ENCODE measurements at regions not wholly inside any gene's neighbourhood (a gene's known extent, or its start where the extent isn't known, plus 50 kb on each side); places are given as distances from the start of the nearest gene placed in this dataset.

DNA sequence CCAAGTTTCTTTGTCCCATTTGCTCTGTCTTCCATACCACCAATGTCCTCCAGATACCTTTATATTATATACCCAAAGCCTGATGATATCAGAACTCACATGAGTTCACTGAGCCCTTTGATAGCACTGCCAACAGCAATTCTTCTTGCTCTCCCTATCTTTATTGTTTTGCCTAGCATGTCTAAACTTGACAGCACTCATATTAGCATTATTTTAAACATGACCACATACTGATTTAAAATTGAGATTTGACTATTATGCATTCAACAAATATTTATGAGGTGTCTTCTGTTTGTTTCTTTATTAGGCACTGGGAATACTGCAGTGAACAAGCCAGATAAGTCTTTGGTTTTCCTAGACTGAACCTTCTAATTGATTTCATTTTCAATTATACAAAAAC lies 587.3 kb upstream of the GCFC2 start:
- H3K79me2 ChIP-seq (ENCODE audit: insufficient read depth, low read length), result no peaks in the 10 kb centered on the region
- no peak overlapping the region for H3K27ac ChIP-seq (ENCODE audit: low read depth, low read length)
- TF ChIP-seq EGR1 (IDR thresholded peaks at IDR 0.05; ENCODE audit: low read depth), result no peak
- no peak for TF ChIP-seq FOSL1 (IDR thresholded peaks at IDR 0.05; ENCODE audit: low read depth)
- TF ChIP-seq CBX3 (IDR thresholded peaks at IDR 0.05; ENCODE audit: low read depth), result no peak
- no peak for TF ChIP-seq YY1 (IDR thresholded peaks at IDR 0.05; ENCODE audit: extremely low read depth, insufficient replicate concordance, low read depth, low read length)
- TF ChIP-seq, protein P1, sequence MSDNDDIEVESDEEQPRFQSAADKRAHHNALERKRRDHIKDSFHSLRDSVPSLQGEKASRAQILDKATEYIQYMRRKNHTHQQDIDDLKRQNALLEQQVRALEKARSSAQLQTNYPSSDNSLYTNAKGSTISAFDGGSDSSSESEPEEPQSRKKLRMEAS (IDR thresholded peaks at IDR 0.05), result no peak
- no peak for TF ChIP-seq CEBPB (IDR thresholded peaks at IDR 0.05; ENCODE audit: low read depth)
- no peak for TF ChIP-seq SRF (IDR thresholded peaks at IDR 0.05; ENCODE audit: low read depth)
- no peak for TF ChIP-seq SP1 (IDR thresholded peaks at IDR 0.05; ENCODE audit: low read depth)
- H3K9me3 ChIP-seq (ENCODE audit: control insufficient read depth in 1 of 2, insufficient read depth in 1 of 2, low read depth in 1 of 2, low read length in 2 of 2), result peaks cover 3 to 12% of the 10 kb centered on the region in 2 experiments; a peak in 2 of 4 replicates
- H3K4me3 ChIP-seq (replicated peaks in 1 of 2; ENCODE audit: low read depth in 1 of 2, low read length in 2 of 2), result no peak overlapping the region
- H3K4me1 ChIP-seq (ENCODE audit: control insufficient read depth in 1 of 2, insufficient read depth in 2 of 2, low read length in 2 of 2), result no peaks in the 10 kb centered on the region
- intact Hi-C loops (cut with micrococcal nuclease), result no loop called here
- POLR2A ChIA-PET, result no interaction called here
- H3K9ac ChIP-seq (ENCODE audit: low read length), result no peak overlapping the region
- H3K9me2 ChIP-seq (ENCODE audit: insufficient read depth), result no peaks in the 10 kb centered on the region
- no peaks in the 10 kb centered on the region for H4K20me1 ChIP-seq (ENCODE audit: insufficient read depth)
- CTCF ChIA-PET, result no interaction called here
- no peaks in the 10 kb centered on the region for H3K27me3 ChIP-seq (ENCODE audit: insufficient read depth, low read length)
- no peak overlapping the region for H2AFZ ChIP-seq (ENCODE audit: low read depth, low read length, poor library complexity, severe bottlenecking)
- H3K36me3 ChIP-seq (ENCODE audit: control insufficient read depth in 1 of 2, insufficient read depth in 2 of 2, low read length in 2 of 2), result no peaks in the 10 kb centered on the region
- no peak for ATAC-seq
- no peak overlapping the region for H3K4me2 ChIP-seq (ENCODE audit: low read length)
- DNase-seq (ENCODE audit: low read depth, low spot score), result no peak
- BruUV-seq (replicated peaks), result no TSS peak
- RAD21 ChIA-PET (ENCODE audit: low non-redundant PET in 1 of 2, low total read pairs in 2 of 2, uncharacterized antibody in 2 of 2, unreplicated experiment in 2 of 2), result no interaction called here

DNA sequence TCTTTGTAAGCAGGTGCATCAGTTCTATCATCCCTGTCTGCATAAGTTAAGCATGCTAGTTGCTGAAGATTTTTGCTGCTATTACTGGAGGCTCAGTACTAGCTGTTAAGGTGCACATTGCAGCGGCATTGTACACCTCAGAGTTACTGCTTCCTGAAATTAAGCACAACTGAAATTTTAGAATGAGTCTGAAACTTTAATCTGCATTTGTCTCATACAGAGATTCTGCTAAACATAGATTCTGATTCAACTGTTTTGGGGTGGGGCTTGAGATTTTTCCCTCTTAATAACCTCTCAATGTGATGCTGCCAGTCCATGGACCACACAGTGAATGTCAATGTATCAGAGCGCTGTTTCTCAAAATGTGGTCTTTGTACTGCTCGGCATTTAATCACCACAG lies 585.7 kb upstream of the GCFC2 start:
- no peaks in the 10 kb centered on the region for H3K36me3 ChIP-seq (ENCODE audit: control insufficient read depth in 1 of 2, insufficient read depth in 2 of 2, low read length in 2 of 2)
- ATAC-seq, result no peak
- ChIA-PET RAD21 (ENCODE audit: low non-redundant PET in 1 of 2, low total read pairs in 2 of 2, uncharacterized antibody in 2 of 2, unreplicated experiment in 2 of 2) (no interaction called here), POLR2A (no interaction called here), CTCF (no interaction called here)
- H3K9ac ChIP-seq (ENCODE audit: low read length), result no peak overlapping the region
- H3K9me3 ChIP-seq (ENCODE audit: control insufficient read depth in 1 of 2, insufficient read depth in 1 of 2, low read depth in 1 of 2, low read length in 2 of 2), result peaks cover 4 to 12% of the 10 kb centered on the region in 2 experiments; a peak in 2 of 4 replicates
- no peak for DNase-seq (ENCODE audit: low read depth, low spot score)
- H3K27ac ChIP-seq (ENCODE audit: low read depth, low read length), result no peak overlapping the region
- TF ChIP-seq, protein P1 (IDR thresholded peaks at IDR 0.05), result no peak
- TF ChIP-seq, protein P2, sequence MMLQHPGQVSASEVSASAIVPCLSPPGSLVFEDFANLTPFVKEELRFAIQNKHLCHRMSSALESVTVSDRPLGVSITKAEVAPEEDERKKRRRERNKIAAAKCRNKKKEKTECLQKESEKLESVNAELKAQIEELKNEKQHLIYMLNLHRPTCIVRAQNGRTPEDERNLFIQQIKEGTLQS (IDR thresholded peaks at IDR 0.05), result no peak
- TF ChIP-seq, protein P3, sequence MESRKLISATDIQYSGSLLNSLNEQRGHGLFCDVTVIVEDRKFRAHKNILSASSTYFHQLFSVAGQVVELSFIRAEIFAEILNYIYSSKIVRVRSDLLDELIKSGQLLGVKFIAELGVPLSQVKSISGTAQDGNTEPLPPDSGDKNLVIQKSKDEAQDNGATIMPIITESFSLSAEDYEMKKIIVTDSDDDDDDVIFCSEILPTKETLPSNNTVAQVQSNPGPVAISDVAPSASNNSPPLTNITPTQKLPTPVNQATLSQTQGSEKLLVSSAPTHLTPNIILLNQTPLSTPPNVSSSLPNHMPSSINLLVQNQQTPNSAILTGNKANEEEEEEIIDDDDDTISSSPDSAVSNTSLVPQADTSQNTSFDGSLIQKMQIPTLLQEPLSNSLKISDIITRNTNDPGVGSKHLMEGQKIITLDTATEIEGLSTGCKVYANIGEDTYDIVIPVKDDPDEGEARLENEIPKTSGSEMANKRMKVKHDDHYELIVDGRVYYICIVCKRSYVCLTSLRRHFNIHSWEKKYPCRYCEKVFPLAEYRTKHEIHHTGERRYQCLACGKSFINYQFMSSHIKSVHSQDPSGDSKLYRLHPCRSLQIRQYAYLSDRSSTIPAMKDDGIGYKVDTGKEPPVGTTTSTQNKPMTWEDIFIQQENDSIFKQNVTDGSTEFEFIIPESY (IDR thresholded peaks at IDR 0.05; ENCODE audit: extremely low read depth, insufficient replicate concordance, low read length), result no peak
- TF ChIP-seq CEBPB (IDR thresholded peaks at IDR 0.05; ENCODE audit: low read depth) (no peak), SP1 (IDR thresholded peaks at IDR 0.05; ENCODE audit: low read depth) (no peak), RAD21 (IDR thresholded peaks at IDR 0.05; ENCODE audit: low read depth) (no peak), CBX3 (IDR thresholded peaks at IDR 0.05; ENCODE audit: low read depth) (no peak), YY1 (IDR thresholded peaks at IDR 0.05; ENCODE audit: extremely low read depth, insufficient replicate concordance, low read depth, low read length) (no peak), JUND (IDR thresholded peaks at IDR 0.05) (no peak), ZFX (IDR thresholded peaks at IDR 0.05) (no peak), ELF1 (IDR thresholded peaks at IDR 0.05; ENCODE audit: borderline replicate concordance, low read depth) (no peak), REST (IDR thresholded peaks at IDR 0.05; ENCODE audit: low read depth) (no peak), FOSL1 (IDR thresholded peaks at IDR 0.05; ENCODE audit: low read depth) (no peak)
- H3K9me2 ChIP-seq (ENCODE audit: insufficient read depth), result no peaks in the 10 kb centered on the region
- H3K79me2 ChIP-seq (ENCODE audit: insufficient read depth, low read length), result no peaks in the 10 kb centered on the region
- intact Hi-C loops (cut with micrococcal nuclease), result no loop called here
- H3K4me1 ChIP-seq (ENCODE audit: control insufficient read depth in 1 of 2, insufficient read depth in 2 of 2, low read length in 2 of 2), result no peaks in the 10 kb centered on the region
- no TSS peak for BruUV-seq (replicated peaks)
- no peaks in the 10 kb centered on the region for H3K27me3 ChIP-seq (ENCODE audit: insufficient read depth, low read length)
- H3K4me2 ChIP-seq (ENCODE audit: low read length), result no peak overlapping the region
- no peak overlapping the region for H2AFZ ChIP-seq (ENCODE audit: low read depth, low read length, poor library complexity, severe bottlenecking)
- H3K4me3 ChIP-seq (replicated peaks in 1 of 2; ENCODE audit: low read depth in 1 of 2, low read length in 2 of 2), result no peak overlapping the region
- H4K20me1 ChIP-seq (ENCODE audit: insufficient read depth), result no peaks in the 10 kb centered on the region
